ENCODE measurements at regions not wholly inside any gene's neighbourhood (a gene's known extent, or its start where the extent isn't known, plus 50 kb on each side); places are given as distances from the start of the nearest gene placed in this dataset.

GRCh38 chr6:55047451-55048044 lies 126.8 kb upstream of the HCRTR2 start:
- H3K4me3 ChIP-seq (ENCODE audit: low read length, poor library complexity, severe bottlenecking) = no peak overlapping the region
- H3K4me2 ChIP-seq (ENCODE audit: low read depth, low read length, poor library complexity, severe bottlenecking) = no peak overlapping the region
- H3K9me2 ChIP-seq (replicated peaks; ENCODE audit: low read depth, low read length) = no peaks in the 10 kb centered on the region
- H2AFZ ChIP-seq (ENCODE audit: low read length) = no peak overlapping the region
- H3K79me2 ChIP-seq (ENCODE audit: insufficient read depth, low read length) = no peaks in the 10 kb centered on the region
- no peaks in the 10 kb centered on the region for H3K27me3 ChIP-seq (ENCODE audit: insufficient read depth, low read length, poor library complexity, severe bottlenecking)
- H3F3A ChIP-seq (ENCODE audit: low read depth) = no peaks in the 10 kb centered on the region
- no peaks in the 10 kb centered on the region for H3K9me3 ChIP-seq (ENCODE audit: insufficient read depth, low read depth, low read length)
- no peak overlapping the region for H3K9ac ChIP-seq (ENCODE audit: low read depth, low read length, poor library complexity, severe bottlenecking)
- TF ChIP-seq CTCF (conservative IDR thresholded peaks at IDR 0.05; ENCODE audit: low read length) (no peak), EZH2phosphoT487 (IDR thresholded peaks at IDR 0.05; ENCODE audit: borderline replicate concordance) (no peak)
- no peaks in the 10 kb centered on the region for H3K4me1 ChIP-seq (ENCODE audit: insufficient read depth, low read length, poor library complexity, severe bottlenecking)
- no peaks in the 10 kb centered on the region for H3K36me3 ChIP-seq (ENCODE audit: insufficient read depth, low read length)
- no peaks in the 10 kb centered on the region for H4K20me1 ChIP-seq (ENCODE audit: insufficient read depth, low read length, poor library complexity, severe bottlenecking)

GRCh38 chr6:55049866-55050265 lies 124.4 kb upstream of the HCRTR2 start:
- Histone ChIP-seq H3K9ac (ENCODE audit: low read depth, low read length, poor library complexity, severe bottlenecking) (no peak overlapping the region), H3K36me3 (ENCODE audit: insufficient read depth, low read length) (no peaks in the 10 kb centered on the region), H3K27me3 (ENCODE audit: insufficient read depth, low read length, poor library complexity, severe bottlenecking) (no peaks in the 10 kb centered on the region), H3F3A (ENCODE audit: low read depth) (no peaks in the 10 kb centered on the region), H3K4me2 (ENCODE audit: low read depth, low read length, poor library complexity, severe bottlenecking) (no peak overlapping the region), H3K4me1 (ENCODE audit: insufficient read depth, low read length, poor library complexity, severe bottlenecking) (no peaks in the 10 kb centered on the region), H3K79me2 (ENCODE audit: insufficient read depth, low read length) (no peaks in the 10 kb centered on the region), H4K20me1 (ENCODE audit: insufficient read depth, low read length, poor library complexity, severe bottlenecking) (no peaks in the 10 kb centered on the region), H3K9me2 (replicated peaks; ENCODE audit: low read depth, low read length) (no peaks in the 10 kb centered on the region), H3K9me3 (ENCODE audit: insufficient read depth, low read depth, low read length) (no peaks in the 10 kb centered on the region), H3K4me3 (ENCODE audit: low read length, poor library complexity, severe bottlenecking) (no peak overlapping the region), H2AFZ (ENCODE audit: low read length) (no peak overlapping the region)
- TF ChIP-seq CTCF (conservative IDR thresholded peaks at IDR 0.05; ENCODE audit: low read length) (no peak), EZH2phosphoT487 (IDR thresholded peaks at IDR 0.05; ENCODE audit: borderline replicate concordance) (no peak)

- Histone ChIP-seq H2AFZ (ENCODE audit: low read length) (no peak overlapping the region), H3K9me2 (replicated peaks; ENCODE audit: low read depth, low read length) (no peaks in the 10 kb centered on the region), H3K79me2 (ENCODE audit: insufficient read depth, low read length) (no peaks in the 10 kb centered on the region), H3K4me1 (ENCODE audit: insufficient read depth, low read length, poor library complexity, severe bottlenecking) (no peaks in the 10 kb centered on the region), H4K20me1 (ENCODE audit: insufficient read depth, low read length, poor library complexity, severe bottlenecking) (no peaks in the 10 kb centered on the region), H3K9ac (ENCODE audit: low read depth, low read length, poor library complexity, severe bottlenecking) (no peak overlapping the region), H3K4me2 (ENCODE audit: low read depth, low read length, poor library complexity, severe bottlenecking) (no peak overlapping the region), H3K4me3 (ENCODE audit: low read length, poor library complexity, severe bottlenecking) (no peak overlapping the region), H3K9me3 (ENCODE audit: insufficient read depth, low read depth, low read length) (no peaks in the 10 kb centered on the region), H3F3A (ENCODE audit: low read depth) (no peaks in the 10 kb centered on the region), H3K27me3 (ENCODE audit: insufficient read depth, low read length, poor library complexity, severe bottlenecking) (no peaks in the 10 kb centered on the region), H3K36me3 (ENCODE audit: insufficient read depth, low read length) (no peaks in the 10 kb centered on the region)
- TF ChIP-seq EZH2phosphoT487 (IDR thresholded peaks at IDR 0.05; ENCODE audit: borderline replicate concordance) (no peak), CTCF (conservative IDR thresholded peaks at IDR 0.05; ENCODE audit: low read length) (no peak)
These were observed 121.5 kb upstream of the HCRTR2 start for GRCh38 chr6:55052846-55053245.

Measured in Loucy (cell line).